ENCODE measurements at regions not wholly inside any gene's neighbourhood (a gene's known extent, or its start where the extent isn't known, plus 50 kb on each side); places are given as distances from the start of the nearest gene placed in this dataset.

DNA sequence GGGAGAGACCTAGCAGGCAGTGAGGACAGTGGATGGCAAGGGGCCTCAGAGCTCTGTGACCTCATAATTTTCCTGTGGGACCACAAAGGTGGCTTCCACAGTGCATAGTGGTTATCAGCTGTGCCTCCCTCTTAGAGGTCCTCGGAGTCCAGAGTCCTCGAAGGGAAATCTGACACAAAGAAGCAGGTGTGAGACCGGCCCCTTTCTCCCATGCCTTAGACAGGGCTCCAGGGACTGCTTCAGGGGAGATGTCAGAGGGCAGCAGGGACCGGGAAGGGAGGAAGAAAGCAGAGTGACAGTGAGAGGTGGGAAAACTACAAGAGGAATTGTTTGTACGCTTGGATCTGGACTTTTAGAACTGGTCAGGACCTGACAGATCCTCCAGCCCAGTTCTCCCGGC, 66.3 kb downstream of the BAMBI start:
- TF ChIP-seq CTCF (IDR thresholded peaks at IDR 0.05) = no peak

DNA sequence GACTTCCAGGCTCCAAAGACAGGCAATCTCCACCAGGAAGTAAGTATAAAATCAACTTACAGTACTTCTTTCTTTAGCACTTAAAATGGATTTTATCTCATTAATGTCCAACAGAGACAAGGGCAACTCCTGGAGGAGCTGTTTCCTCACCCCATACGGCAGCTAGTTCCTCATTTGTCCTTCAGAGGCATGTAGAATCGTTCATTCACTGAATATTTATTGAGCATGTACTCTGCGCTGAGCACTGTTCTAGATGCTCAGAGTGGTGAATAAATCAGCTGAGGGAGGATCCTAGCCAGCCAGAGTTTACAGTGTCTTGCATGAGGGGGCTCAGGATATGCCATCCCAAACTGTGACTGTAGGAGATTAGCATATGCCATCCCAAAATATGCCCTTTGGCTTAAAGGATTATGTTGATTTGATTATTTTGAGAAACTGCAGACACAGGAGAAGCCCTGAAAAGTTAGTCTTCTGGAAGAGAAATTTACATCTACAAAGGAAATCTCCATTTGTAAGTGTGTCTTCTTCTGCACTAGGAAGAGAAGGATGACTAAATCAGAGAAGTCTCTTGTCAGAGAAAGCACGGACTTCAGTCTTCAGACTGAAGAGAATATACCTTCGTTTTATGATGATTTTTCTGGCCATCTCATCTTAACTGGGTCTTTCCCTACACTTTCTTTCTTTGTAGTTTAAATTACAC, 66.9 kb downstream of the BAMBI start:
- no peak overlapping the region for H3K4me3 Mint-ChIP-seq
- no peaks in the 10 kb centered on the region for H3K4me1 Mint-ChIP-seq (ENCODE audit: low read depth)
- no peak overlapping the region for H3K27ac Mint-ChIP-seq
- no peak for TF ChIP-seq CTCF (IDR thresholded peaks at IDR 0.05)
- DNase-seq = no peak
- peaks cover 10% of the 10 kb centered on the region for H3K27me3 Mint-ChIP-seq (ENCODE audit: insufficient read depth)
- no peaks in the 10 kb centered on the region for H3K9me3 Mint-ChIP-seq
- H3K36me3 Mint-ChIP-seq (ENCODE audit: low read depth) = no peaks in the 10 kb centered on the region

More for the DNA sequence above, 66.3 kb downstream of the BAMBI start:
- Mint-ChIP-seq H3K9me3 (no peaks in the 10 kb centered on the region), H3K4me1 (ENCODE audit: low read depth) (no peaks in the 10 kb centered on the region), H3K36me3 (ENCODE audit: low read depth) (no peaks in the 10 kb centered on the region), H3K27ac (no peak overlapping the region), H3K27me3 (ENCODE audit: insufficient read depth) (peaks cover 14% of the 10 kb centered on the region), H3K4me3 (no peak overlapping the region)
- DNase-seq = no peak

GRCh38 chr10:28754930-28755718, 77.8 kb downstream of the BAMBI start:
- no peak overlapping the region for H3K27ac Mint-ChIP-seq
- no peak overlapping the region for H3K4me3 Mint-ChIP-seq
- no peak for TF ChIP-seq CTCF (IDR thresholded peaks at IDR 0.05)
- DNase-seq = no peak
- H3K4me1 Mint-ChIP-seq (ENCODE audit: low read depth) = no peaks in the 10 kb centered on the region
- no peaks in the 10 kb centered on the region for H3K36me3 Mint-ChIP-seq (ENCODE audit: low read depth)
- peaks cover 13% of the 10 kb centered on the region for H3K27me3 Mint-ChIP-seq (ENCODE audit: insufficient read depth)
- H3K9me3 Mint-ChIP-seq = peaks cover 1% of the 10 kb centered on the region; the same call in 1 of the 2 replicates

DNA sequence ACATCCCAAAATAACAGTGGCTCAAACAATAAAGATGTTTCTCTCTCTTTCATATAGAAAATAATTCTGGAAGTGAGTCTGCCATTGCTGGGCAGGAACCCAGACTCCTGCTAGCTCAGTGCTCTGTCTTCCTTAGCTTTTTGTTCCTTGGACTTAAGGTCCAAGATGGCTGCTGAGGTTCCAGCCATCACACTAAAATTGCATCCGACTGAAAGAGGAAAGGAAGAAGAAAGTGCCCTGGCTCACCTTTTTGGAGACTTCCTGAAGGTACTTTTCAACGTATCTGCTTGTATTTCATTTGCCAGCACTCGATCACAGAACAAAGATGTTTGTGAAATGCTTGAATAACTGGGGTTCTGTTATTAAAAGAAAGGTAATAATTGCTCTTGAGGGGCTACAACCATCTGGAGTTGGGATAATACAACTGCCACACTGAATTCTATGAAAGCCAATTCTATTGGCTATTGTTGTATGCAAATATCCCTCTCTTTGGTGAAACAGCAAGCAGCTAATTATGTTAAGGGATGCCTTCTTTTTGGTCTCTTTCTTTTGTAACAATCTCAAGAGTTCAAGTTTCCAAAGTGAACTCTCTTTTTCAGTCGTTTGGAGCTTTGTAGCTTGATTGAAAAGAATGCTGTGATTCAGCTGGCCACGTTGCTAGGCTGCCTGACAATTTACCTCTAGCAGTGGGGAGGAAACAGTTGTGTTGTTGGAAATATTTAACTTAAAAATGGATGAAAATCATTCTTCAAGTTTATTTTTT, 83.9 kb downstream of the BAMBI start:
- Mint-ChIP-seq H3K36me3 (ENCODE audit: low read depth) (no peaks in the 10 kb centered on the region), H3K27me3 (ENCODE audit: insufficient read depth) (peaks cover 7% of the 10 kb centered on the region), H3K9me3 (no peaks in the 10 kb centered on the region), H3K27ac (no peak overlapping the region), H3K4me3 (no peak overlapping the region), H3K4me1 (ENCODE audit: low read depth) (no peaks in the 10 kb centered on the region)
- no peak for DNase-seq
- no peak for TF ChIP-seq CTCF (IDR thresholded peaks at IDR 0.05)

- H3K4me1 Mint-ChIP-seq (ENCODE audit: low read depth) = no peaks in the 10 kb centered on the region
- no peaks in the 10 kb centered on the region for H3K9me3 Mint-ChIP-seq
- no peak for DNase-seq
- H3K36me3 Mint-ChIP-seq (ENCODE audit: low read depth) = no peaks in the 10 kb centered on the region
- peaks cover 7% of the 10 kb centered on the region for H3K27me3 Mint-ChIP-seq (ENCODE audit: insufficient read depth)
- TF ChIP-seq CTCF (IDR thresholded peaks at IDR 0.05) = no peak
- no peak overlapping the region for H3K4me3 Mint-ChIP-seq
- no peak overlapping the region for H3K27ac Mint-ChIP-seq
Measured at GRCh38 chr10:28763471-28764170, 86.3 kb downstream of the BAMBI start.

All from HFFc6 (cell line).